ENCODE measurements at regions not wholly inside any gene's neighbourhood (a gene's known extent, or its start where the extent isn't known, plus 50 kb on each side); places are given as distances from the start of the nearest gene placed in this dataset.

- no peaks in the 10 kb centered on the region for H3K4me1 ChIP-seq
- DNase-seq (no peak), ATAC-seq (no peak)
- no peak overlapping the region for H3K4me3 ChIP-seq
- H3K36me3 ChIP-seq = no peaks in the 10 kb centered on the region
- H3K27me3 ChIP-seq = no peaks in the 10 kb centered on the region
- TF ChIP-seq POLR2A (IDR thresholded peaks at IDR 0.05) = no peak
- TF ChIP-seq, protein P1, sequence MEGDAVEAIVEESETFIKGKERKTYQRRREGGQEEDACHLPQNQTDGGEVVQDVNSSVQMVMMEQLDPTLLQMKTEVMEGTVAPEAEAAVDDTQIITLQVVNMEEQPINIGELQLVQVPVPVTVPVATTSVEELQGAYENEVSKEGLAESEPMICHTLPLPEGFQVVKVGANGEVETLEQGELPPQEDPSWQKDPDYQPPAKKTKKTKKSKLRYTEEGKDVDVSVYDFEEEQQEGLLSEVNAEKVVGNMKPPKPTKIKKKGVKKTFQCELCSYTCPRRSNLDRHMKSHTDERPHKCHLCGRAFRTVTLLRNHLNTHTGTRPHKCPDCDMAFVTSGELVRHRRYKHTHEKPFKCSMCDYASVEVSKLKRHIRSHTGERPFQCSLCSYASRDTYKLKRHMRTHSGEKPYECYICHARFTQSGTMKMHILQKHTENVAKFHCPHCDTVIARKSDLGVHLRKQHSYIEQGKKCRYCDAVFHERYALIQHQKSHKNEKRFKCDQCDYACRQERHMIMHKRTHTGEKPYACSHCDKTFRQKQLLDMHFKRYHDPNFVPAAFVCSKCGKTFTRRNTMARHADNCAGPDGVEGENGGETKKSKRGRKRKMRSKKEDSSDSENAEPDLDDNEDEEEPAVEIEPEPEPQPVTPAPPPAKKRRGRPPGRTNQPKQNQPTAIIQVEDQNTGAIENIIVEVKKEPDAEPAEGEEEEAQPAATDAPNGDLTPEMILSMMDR (IDR thresholded peaks at IDR 0.05) = no peak
- no peak overlapping the region for H3K27ac ChIP-seq
- 46 to 50% (median 48%) methylated on average over 3 of the region's 3 CpGs for WGBS, 4 donors
- no peaks in the 10 kb centered on the region for H3K9me3 ChIP-seq
- intact Hi-C loops (cut with DNase I) = no loop called here
These were observed 336.3 kb upstream of the NOVA1 start for GRCh38 chr14:26934151-26934550.

GRCh38 chr14:26935733-26936132 lies 337.9 kb upstream of the NOVA1 start:
- WGBS, 4 donors = 60 to 69% (median 65%) methylated on average over 4 of the region's 4 CpGs
- no peaks in the 10 kb centered on the region for H3K36me3 ChIP-seq
- no peak overlapping the region for H3K27ac ChIP-seq
- no peak for TF ChIP-seq POLR2A (IDR thresholded peaks at IDR 0.05)
- TF ChIP-seq, protein P1 (IDR thresholded peaks at IDR 0.05) = no peak
- no peaks in the 10 kb centered on the region for H3K27me3 ChIP-seq
- intact Hi-C loops (cut with DNase I) = no loop called here
- no peaks in the 10 kb centered on the region for H3K9me3 ChIP-seq
- no peak overlapping the region for H3K4me3 ChIP-seq
- DNase-seq (no peak), ATAC-seq (no peak)
- H3K4me1 ChIP-seq = no peaks in the 10 kb centered on the region

- intact Hi-C loops (cut with DNase I) = no loop called here
- no peaks in the 10 kb centered on the region for H3K27me3 ChIP-seq
- no peak for TF ChIP-seq POLR2A (IDR thresholded peaks at IDR 0.05)
- 76 to 88% (median 81%) methylated on average over 1 of the region's 1 CpG for WGBS, 4 donors
- DNase-seq (no peak), ATAC-seq (no peak)
- no peaks in the 10 kb centered on the region for H3K36me3 ChIP-seq
- no peak overlapping the region for H3K4me3 ChIP-seq
- no peaks in the 10 kb centered on the region for H3K9me3 ChIP-seq
- H3K27ac ChIP-seq = no peak overlapping the region
- H3K4me1 ChIP-seq = no peaks in the 10 kb centered on the region
These were observed 340.2 kb upstream of the NOVA1 start for GRCh38 chr14:26938054-26938453.

- no peaks in the 10 kb centered on the region for H3K4me1 ChIP-seq
- TF ChIP-seq POLR2A (IDR thresholded peaks at IDR 0.05) = no peak
- no peaks in the 10 kb centered on the region for H3K9me3 ChIP-seq
- 81 to 93% (median 85%) methylated on average over 2 of the region's 2 CpGs for WGBS, 4 donors
- no peaks in the 10 kb centered on the region for H3K27me3 ChIP-seq
- ATAC-seq (no peak), DNase-seq (no peak)
- no peak overlapping the region for H3K4me3 ChIP-seq
- no peaks in the 10 kb centered on the region for H3K36me3 ChIP-seq
- intact Hi-C loops (cut with DNase I) = no loop called here
- no peak overlapping the region for H3K27ac ChIP-seq
These were observed 341.9 kb upstream of the NOVA1 start for GRCh38 chr14:26939755-26940154.

DNA sequence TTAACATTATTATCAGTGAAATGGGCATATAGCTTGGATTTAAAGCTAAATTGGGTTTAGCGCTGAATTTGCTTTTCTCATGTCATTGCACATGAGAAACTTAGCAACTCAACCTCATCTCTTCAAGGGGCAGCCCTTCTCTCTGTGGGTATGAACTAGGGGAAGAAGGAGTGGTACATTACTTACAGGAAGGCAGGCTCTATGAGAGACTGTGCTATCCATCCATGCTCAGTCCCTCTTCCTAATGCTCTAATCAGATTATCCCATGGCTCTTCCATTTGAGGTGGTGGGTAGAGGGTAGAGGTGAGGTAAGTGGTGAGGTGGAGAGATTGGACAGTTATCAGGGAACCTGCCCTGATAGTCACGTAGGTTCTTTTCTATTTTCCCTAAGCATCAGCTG lies 343.7 kb upstream of the NOVA1 start:
- Histone ChIP-seq H3K9me3 (no peaks in the 10 kb centered on the region), H3K4me3 (no peak overlapping the region), H3K36me3 (no peaks in the 10 kb centered on the region), H3K4me1 (no peaks in the 10 kb centered on the region), H3K27ac (no peak overlapping the region), H3K27me3 (no peaks in the 10 kb centered on the region)
- TF ChIP-seq, protein P1 (IDR thresholded peaks at IDR 0.05) = no peak
- no peak for TF ChIP-seq POLR2A (IDR thresholded peaks at IDR 0.05)
- intact Hi-C loops (cut with DNase I) = no loop called here
- ATAC-seq (no peak), DNase-seq (no peak)
- WGBS, 4 donors = 74 to 88% (median 76%) methylated on average over 2 of the region's 2 CpGs

Data from heart left ventricle (tissue), 16 donors.